ENCODE measurements at regions not wholly inside any gene's neighbourhood (a gene's known extent, or its start where the extent isn't known, plus 50 kb on each side); places are given as distances from the start of the nearest gene placed in this dataset.

- Histone ChIP-seq H3K27ac (no peak overlapping the region), H3K27me3 (replicated peaks) (no peaks in the 10 kb centered on the region), H3K4me3 (ENCODE audit: low read depth, low read length) (no peak overlapping the region), H3K36me3 (replicated peaks) (no peaks in the 10 kb centered on the region)
- in situ Hi-C loops (cut with HindIII; ENCODE audit: low pct_ligation_motif_present, low sequenced_read_pairs), result no loop called here
- no peak for TF ChIP-seq CTCF (IDR thresholded peaks at IDR 0.05; ENCODE audit: low read depth, low read length, missing control alignments)
- DNase-seq, result no peak
Measured at GRCh38 chr5:102010644-102011043, 285.4 kb downstream of the SLCO4C1 start.

GRCh38 chr5:101997235-101997634 lies 298.8 kb downstream of the SLCO4C1 start:
- DNase-seq, result no peak
- TF ChIP-seq CTCF (IDR thresholded peaks at IDR 0.05; ENCODE audit: low read depth, low read length, missing control alignments), result no peak
- no peaks in the 10 kb centered on the region for H3K27me3 ChIP-seq (replicated peaks)
- H3K4me3 ChIP-seq (ENCODE audit: low read depth, low read length), result no peak overlapping the region
- no peak overlapping the region for H3K27ac ChIP-seq
- in situ Hi-C loops (cut with HindIII; ENCODE audit: low pct_ligation_motif_present, low sequenced_read_pairs), result no loop called here
- no peaks in the 10 kb centered on the region for H3K36me3 ChIP-seq (replicated peaks)

GRCh38 chr5:101995585-101995984 lies 300.5 kb downstream of the SLCO4C1 start:
- in situ Hi-C loops (cut with HindIII; ENCODE audit: low pct_ligation_motif_present, low sequenced_read_pairs), result no loop called here
- no peak overlapping the region for H3K27ac ChIP-seq

GRCh38 chr5:101991486-101991885 lies 304.6 kb downstream of the SLCO4C1 start:
- in situ Hi-C loops (cut with HindIII; ENCODE audit: low pct_ligation_motif_present, low sequenced_read_pairs), result no loop called here
- no peak overlapping the region for H3K4me3 ChIP-seq (ENCODE audit: low read depth, low read length)
- H3K27me3 ChIP-seq (replicated peaks), result no peaks in the 10 kb centered on the region
- DNase-seq, result no peak
- H3K36me3 ChIP-seq (replicated peaks), result no peaks in the 10 kb centered on the region
- no peak overlapping the region for H3K27ac ChIP-seq
- no peak for TF ChIP-seq CTCF (IDR thresholded peaks at IDR 0.05; ENCODE audit: low read depth, low read length, missing control alignments)

More at GRCh38 chr5:101995585-101995984, 300.5 kb downstream of the SLCO4C1 start:
- no peak for TF ChIP-seq CTCF (IDR thresholded peaks at IDR 0.05; ENCODE audit: low read depth, low read length, missing control alignments)
- Histone ChIP-seq H3K27me3 (replicated peaks) (no peaks in the 10 kb centered on the region), H3K4me3 (ENCODE audit: low read depth, low read length) (no peak overlapping the region), H3K36me3 (replicated peaks) (no peaks in the 10 kb centered on the region)
- DNase-seq, result no peak

- no peaks in the 10 kb centered on the region for H3K36me3 ChIP-seq (replicated peaks)
- H3K27me3 ChIP-seq (replicated peaks), result no peaks in the 10 kb centered on the region
- no peak overlapping the region for H3K4me3 ChIP-seq (ENCODE audit: low read depth, low read length)
- DNase-seq, result no peak
- TF ChIP-seq CTCF (IDR thresholded peaks at IDR 0.05; ENCODE audit: low read depth, low read length, missing control alignments), result no peak
- H3K27ac ChIP-seq, result no peak overlapping the region
- in situ Hi-C loops (cut with HindIII; ENCODE audit: low pct_ligation_motif_present, low sequenced_read_pairs), result no loop called here
Measured at GRCh38 chr5:101989659-101990058, 306.4 kb downstream of the SLCO4C1 start.

- H3K4me3 ChIP-seq (ENCODE audit: low read depth, low read length), result no peak overlapping the region
- H3K27me3 ChIP-seq (replicated peaks), result no peaks in the 10 kb centered on the region
- no peaks in the 10 kb centered on the region for H3K36me3 ChIP-seq (replicated peaks)
- peak; percentile 59 for TF ChIP-seq CTCF (IDR thresholded peaks at IDR 0.05; ENCODE audit: low read depth, low read length, missing control alignments)
- in situ Hi-C loops (cut with HindIII; ENCODE audit: low pct_ligation_motif_present, low sequenced_read_pairs), result no loop called here
- H3K27ac ChIP-seq, result no peak overlapping the region
- DNase-seq, result peak; percentile 24
Measured at GRCh38 chr5:101977729-101978345, 318.2 kb downstream of the SLCO4C1 start.
